SK-N-SH (cell line): ENCODE measurements at regions not wholly inside any gene's neighbourhood (a gene's known extent, or its start where the extent isn't known, plus 50 kb on each side); places are given as distances from the start of the nearest gene placed in this dataset.

Experiments used
- CTCF ChIA-PET: fragments of 300-600, 350-600 bp; formaldehyde crosslinking; extraction: SDS; loops from one replicate; lab custom pipeline; 2021; lab: Yijun Ruan, JAX
- POLR2A ChIA-PET: fragments of 350-600 bp; sonication (Branson Sonifier 250); formaldehyde crosslinking; extraction: SDS; loops from one replicate; lab custom pipeline; 2020; ENCODE audit warnings: antibody characterized with exemption, inconsistent platforms; lab: Yijun Ruan, JAX
- DNase-seq: peaks from one replicate; pipeline ENCODE4 v3.0.0; 2012
- H2AFZ ChIP-seq: fragments of 200-600 bp; sonication (generic); 2 replicates; pipeline ENCODE4 v1.8.1; 2016; ENCODE audit warnings: antibody characterized with exemption, mild to moderate bottlenecking, low read depth
- H3F3A ChIP-seq: fragments of 200-600 bp; sonication (generic); replicated peaks from 2 replicates; pipeline ENCODE3; 2016; ENCODE audit warnings: antibody characterized with exemption, mild to moderate bottlenecking; ENCODE audit not compliant: insufficient read depth
- H3K27ac ChIP-seq, 2 experiments: fragments of 200-500 bp in 1 of 2; fragments of 200-600 bp in 1 of 2; sonication (Bioruptor generic) in 1 of 2; sonication (generic), shearing (Covaris generic) in 1 of 2; 2 replicates each; pipeline versions ENCODE4 v1.5.1 to v1.6.1; 2014 to 2016; ENCODE audit warnings: low read depth in 2 of 2, inconsistent platforms in 1 of 2, low read length in 1 of 2, mild to moderate bottlenecking in 1 of 2, mixed read lengths in 1 of 2
- H3K27me3 ChIP-seq: fragments of 200-600 bp; sonication (generic), shearing (Covaris generic); 2 replicates; pipeline ENCODE4 v1.6.1; 2016; ENCODE audit warnings: mixed run types; ENCODE audit not compliant: insufficient read depth
- H3K36me3 ChIP-seq, 2 experiments: fragments of 200-500 bp in 1 of 2; fragments of 200-600 bp in 1 of 2; sonication (Bioruptor generic) in 1 of 2; sonication (generic) in 1 of 2; replicated peaks in 1 of 2; 2 replicates each; pipeline versions ENCODE3 to v1.5.1; 2014 to 2016; ENCODE audit warnings: low read length in 1 of 2, mild to moderate bottlenecking in 1 of 2; ENCODE audit not compliant: insufficient read depth in 2 of 2, control insufficient read depth in 1 of 2
- H3K4me1 ChIP-seq, 2 experiments: fragments of 200-500 bp in 1 of 2; fragments of 200-600 bp in 1 of 2; sonication (Bioruptor generic) in 1 of 2; sonication (generic), shearing (Covaris generic) in 1 of 2; 2 replicates each; pipeline versions ENCODE4 v1.5.1 to v1.6.1; 2014 to 2016; ENCODE audit warnings: low read depth in 1 of 2, low read length in 1 of 2, mixed run types in 1 of 2; ENCODE audit not compliant: insufficient read depth in 2 of 2, control insufficient read depth in 1 of 2
- H3K4me2 ChIP-seq: fragments of 200-600 bp; sonication (generic), shearing (Covaris generic); 2 replicates; pipeline ENCODE4 v1.6.1; 2017; ENCODE audit warnings: mixed run types
- H3K4me3 ChIP-seq, 2 experiments: fragments of 200-500 bp in 1 of 2; fragments of 200-600 bp in 1 of 2; sonication (Bioruptor generic) in 1 of 2; sonication (generic), shearing (Covaris generic) in 1 of 2; 2 replicates each; pipeline versions ENCODE4 v1.5.1 to v1.8.1; 2014 to 2016; ENCODE audit warnings: low read depth in 2 of 2, inconsistent platforms in 1 of 2, low read length in 1 of 2, mild to moderate bottlenecking in 1 of 2, mixed read lengths in 1 of 2, moderate library complexity in 1 of 2
- H3K79me2 ChIP-seq: fragments of 200-600 bp; sonication (generic); 2 replicates; pipeline ENCODE4 v1.8.1; 2017; ENCODE audit warnings: mild to moderate bottlenecking; ENCODE audit not compliant: insufficient read depth
- H3K9ac ChIP-seq: fragments of 200-600 bp; sonication (generic); 2 replicates; pipeline ENCODE4 v1.6.1; 2017; ENCODE audit warnings: mixed run types
- H3K9me2 ChIP-seq: fragments of 200-600 bp; sonication (generic); 2 replicates; pipeline ENCODE4 v1.6.1; 2017; ENCODE audit warnings: mixed run types
- H3K9me3 ChIP-seq: fragments of 200-600 bp; sonication (generic); 2 replicates; pipeline ENCODE4 v1.6.1; 2017; ENCODE audit warnings: mixed run types, mild to moderate bottlenecking, moderate library complexity
- H4K20me1 ChIP-seq: fragments of 200-600 bp; sonication (generic); 2 replicates; pipeline ENCODE4 v1.6.1; 2017; ENCODE audit warnings: mild to moderate bottlenecking, mixed run types; ENCODE audit not compliant: insufficient read depth
- CTCF ChIP-seq: fragments of 200-600 bp; sonication (generic); IDR thresholded peaks from 2 replicates; pipeline ENCODE4 v1.6.1; 2017; ENCODE audit warnings: antibody characterized with exemption, mild to moderate bottlenecking, moderate library complexity
- ELF1 ChIP-seq: IDR thresholded peaks from 2 replicates; pipeline ENCODE4 v1.4.0; 2012
- FOXM1 ChIP-seq: IDR thresholded peaks from 2 replicates; pipeline ENCODE4 v1.4.0; 2012; ENCODE audit warnings: low read depth, mild to moderate bottlenecking
- GATA2 ChIP-seq: sonication (generic); formaldehyde crosslinking; IDR thresholded peaks from 2 replicates; pipeline ENCODE4 v1.5.0; 2020; ENCODE audit warnings: mild to moderate bottlenecking, missing genetic modification reagents
- JUND ChIP-seq: IDR thresholded peaks from 2 replicates; pipeline ENCODE4 v1.4.0; 2012
- MAX ChIP-seq: IDR thresholded peaks from 2 replicates; pipeline ENCODE4 v1.4.0; 2012; ENCODE audit warnings: low read depth
- MEF2A ChIP-seq: IDR thresholded peaks from 2 replicates; pipeline ENCODE4 v1.4.0; 2012; ENCODE audit warnings: low read depth, borderline replicate concordance
- MXI1 ChIP-seq: IDR thresholded peaks from 2 replicates; pipeline ENCODE4 v1.6.1; 2012; ENCODE audit warnings: mild to moderate bottlenecking, low read depth, low read length, improper control_type of control experiment
- NRF1 ChIP-seq: IDR thresholded peaks from 2 replicates; pipeline ENCODE4 v1.6.1; 2012; ENCODE audit warnings: low read depth, mild to moderate bottlenecking, low read length
- POLR2AphosphoS5 ChIP-seq: IDR thresholded peaks from 2 replicates; pipeline ENCODE4 v1.6.1; 2012; ENCODE audit warnings: low read depth, low read length
- RAD21 ChIP-seq: IDR thresholded peaks from 2 replicates; pipeline ENCODE4 v1.6.1; 2012; ENCODE audit warnings: mild to moderate bottlenecking, low read length
- RCOR1 ChIP-seq: fragments of 150-350 bp; IDR thresholded peaks from 2 replicates; pipeline ENCODE4 v1.6.1; 2017; ENCODE audit warnings: antibody characterized with exemption, low read length
- REST ChIP-seq: IDR thresholded peaks from 2 replicates; pipeline ENCODE4 v1.6.1; 2012; ENCODE audit warnings: mild to moderate bottlenecking, low read depth, low read length, moderate library complexity
- RFX5 ChIP-seq: IDR thresholded peaks from 2 replicates; pipeline ENCODE4 v1.6.1; 2012; ENCODE audit warnings: mild to moderate bottlenecking, improper control_type of control experiment, low read length
- SIN3A ChIP-seq: IDR thresholded peaks from 2 replicates; pipeline ENCODE4 v1.6.1; 2012; ENCODE audit warnings: low read depth, mild to moderate bottlenecking, low read length, moderate library complexity, borderline replicate concordance
- SMC3 ChIP-seq: IDR thresholded peaks from 2 replicates; pipeline ENCODE4 v1.6.1; 2012; ENCODE audit warnings: low read depth, low read length, improper control_type of control experiment
- TAF1 ChIP-seq: IDR thresholded peaks from 2 replicates; pipeline ENCODE4 v1.6.1; 2012; ENCODE audit warnings: low read depth, mild to moderate bottlenecking, low read length, moderate library complexity, borderline replicate concordance
- TCF12 ChIP-seq: IDR thresholded peaks from 2 replicates; pipeline ENCODE4 v1.4.0; 2012
- USF1 ChIP-seq: IDR thresholded peaks from 2 replicates; pipeline ENCODE4 v1.4.0; 2012; ENCODE audit warnings: low read depth, borderline replicate concordance
- WGBS: methylation state at CpG from one replicate; pipeline ENCODE4 v1.1.6; 2017; ENCODE audit warnings: low lambda C conversion rate; 5-methylcytosine and 5-hydroxymethylcytosine counted together

- DNase-seq, result no peak
- H3K9me3 ChIP-seq, result no peaks in the 10 kb centered on the region
- no peaks in the 10 kb centered on the region for H3K9me2 ChIP-seq
- no peaks in the 10 kb centered on the region for H3K27me3 ChIP-seq
- H3K79me2 ChIP-seq, result no peaks in the 10 kb centered on the region
- no peaks in the 10 kb centered on the region for H3F3A ChIP-seq
- H2AFZ ChIP-seq, result no peak overlapping the region
- H3K4me3 ChIP-seq, result no peak overlapping the region
- H4K20me1 ChIP-seq, result no peaks in the 10 kb centered on the region
- TF ChIP-seq MXI1, result no peak
- no peak for TF ChIP-seq RFX5
- no peak for TF ChIP-seq USF1
- no peak for TF ChIP-seq REST
- no peak for TF ChIP-seq MAX
- no peak for TF ChIP-seq FOXM1
- no peak for TF ChIP-seq CTCF
- no peak for TF ChIP-seq POLR2AphosphoS5
- TF ChIP-seq ELF1, result no peak
- no peak for TF ChIP-seq SMC3
- TF ChIP-seq NRF1, result no peak
- WGBS, result 6% methylated on average over 4 of the region's 4 CpGs
- CTCF ChIA-PET, result no interaction called here
- no peak overlapping the region for H3K9ac ChIP-seq
- H3K36me3 ChIP-seq, result no peaks in the 10 kb centered on the region
- no peak overlapping the region for H3K27ac ChIP-seq
- H3K4me2 ChIP-seq, result no peak overlapping the region
- no peaks in the 10 kb centered on the region for H3K4me1 ChIP-seq
- POLR2A ChIA-PET, result no interaction called here
Observed at GRCh38 chr13:54597540-54598088, 1569.0 kb downstream of the OLFM4 start.

- H3K9me2 ChIP-seq, result no peaks in the 10 kb centered on the region
- TF ChIP-seq GATA2 (no peak), NRF1 (no peak), TCF12 (no peak), REST (no peak), RCOR1 (no peak), JUND (no peak), MXI1 (no peak), TAF1 (no peak), MEF2A (no peak), SIN3A (no peak), RAD21 (no peak)
- TF ChIP-seq, all 33 proteins: peak for 0
- H3K9ac ChIP-seq, result no peak overlapping the region
- POLR2A ChIA-PET, result no interaction called here
- H4K20me1 ChIP-seq, result no peaks in the 10 kb centered on the region
- no peak overlapping the region for H3K4me3 ChIP-seq
- H3K4me2 ChIP-seq, result no peak overlapping the region
- no peak for DNase-seq
- no peaks in the 10 kb centered on the region for H3K36me3 ChIP-seq
- no peaks in the 10 kb centered on the region for H3K9me3 ChIP-seq
- no peak overlapping the region for H3K27ac ChIP-seq
- no peaks in the 10 kb centered on the region for H3K27me3 ChIP-seq
- no peaks in the 10 kb centered on the region for H3F3A ChIP-seq
- CTCF ChIA-PET, result no interaction called here
- no peaks in the 10 kb centered on the region for H3K79me2 ChIP-seq
- H2AFZ ChIP-seq, result no peak overlapping the region
- WGBS, result 0% methylated on average over 1 of the region's 1 CpG
- H3K4me1 ChIP-seq, result no peaks in the 10 kb centered on the region
Observed at GRCh38 chr13:54599413-54599812, 1570.8 kb downstream of the OLFM4 start.
